ENCODE measurements at regions not wholly inside any gene's neighbourhood (a gene's known extent, or its start where the extent isn't known, plus 50 kb on each side); places are given as distances from the start of the nearest gene placed in this dataset.

GRCh38 chr13:64314331-64314730 is 2898.7 kb upstream of the PCDH20 start:
- TF ChIP-seq, protein P1, sequence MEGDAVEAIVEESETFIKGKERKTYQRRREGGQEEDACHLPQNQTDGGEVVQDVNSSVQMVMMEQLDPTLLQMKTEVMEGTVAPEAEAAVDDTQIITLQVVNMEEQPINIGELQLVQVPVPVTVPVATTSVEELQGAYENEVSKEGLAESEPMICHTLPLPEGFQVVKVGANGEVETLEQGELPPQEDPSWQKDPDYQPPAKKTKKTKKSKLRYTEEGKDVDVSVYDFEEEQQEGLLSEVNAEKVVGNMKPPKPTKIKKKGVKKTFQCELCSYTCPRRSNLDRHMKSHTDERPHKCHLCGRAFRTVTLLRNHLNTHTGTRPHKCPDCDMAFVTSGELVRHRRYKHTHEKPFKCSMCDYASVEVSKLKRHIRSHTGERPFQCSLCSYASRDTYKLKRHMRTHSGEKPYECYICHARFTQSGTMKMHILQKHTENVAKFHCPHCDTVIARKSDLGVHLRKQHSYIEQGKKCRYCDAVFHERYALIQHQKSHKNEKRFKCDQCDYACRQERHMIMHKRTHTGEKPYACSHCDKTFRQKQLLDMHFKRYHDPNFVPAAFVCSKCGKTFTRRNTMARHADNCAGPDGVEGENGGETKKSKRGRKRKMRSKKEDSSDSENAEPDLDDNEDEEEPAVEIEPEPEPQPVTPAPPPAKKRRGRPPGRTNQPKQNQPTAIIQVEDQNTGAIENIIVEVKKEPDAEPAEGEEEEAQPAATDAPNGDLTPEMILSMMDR (IDR thresholded peaks at IDR 0.05) = no peak
- TF ChIP-seq ZFX (IDR thresholded peaks at IDR 0.05; ENCODE audit: borderline replicate concordance) = no peak

All from 22Rv1 (cell line).